Hepatocyte (in vitro differentiated cells): ENCODE measurements at regions not wholly inside any gene's neighbourhood (a gene's known extent, or its start where the extent isn't known, plus 50 kb on each side); places are given as distances from the start of the nearest gene placed in this dataset.

Experiments
- DNase-seq: peaks from one replicate; pipeline ENCODE4 v3.0.0-alpha.2; 2016; ENCODE audit warnings: low spot score
- H2AFZ ChIP-seq: fragments of 200-600 bp; sonication (generic); 2 replicates; pipeline ENCODE4 v1.6.0; 2016; ENCODE audit warnings: antibody characterized with exemption, mild to moderate bottlenecking
- H3K27ac ChIP-seq: fragments of 200-600 bp; sonication (generic); 2 replicates; pipeline ENCODE4 v1.5.1; 2016; ENCODE audit warnings: mild to moderate bottlenecking
- H3K27me3 ChIP-seq: fragments of 200-600 bp; sonication (generic); 2 replicates; pipeline ENCODE4 v1.6.1; 2016
- H3K36me3 ChIP-seq: fragments of 200-600 bp; sonication (generic); replicated peaks from 2 replicates; pipeline ENCODE4 v1.5.1; 2016; ENCODE audit warnings: low read depth; ENCODE audit not compliant: insufficient read depth
- H3K4me1 ChIP-seq: fragments of 200-600 bp; sonication (generic); 2 replicates; pipeline ENCODE4 v1.5.1; 2016; ENCODE audit warnings: mild to moderate bottlenecking, moderate library complexity; ENCODE audit not compliant: insufficient read depth
- H3K4me2 ChIP-seq: fragments of 200-600 bp; sonication (generic); 2 replicates; pipeline ENCODE4 v1.6.0; 2016
- H3K4me3 ChIP-seq: fragments of 200-600 bp; sonication (generic); 2 replicates; pipeline ENCODE4 v1.5.1; 2016; ENCODE audit warnings: mild to moderate bottlenecking
- H3K79me2 ChIP-seq: fragments of 200-600 bp; sonication (generic); 2 replicates; pipeline ENCODE4 v1.6.0; 2017; ENCODE audit warnings: mild to moderate bottlenecking
- H3K9me2 ChIP-seq: fragments of 200-600 bp; sonication (generic); replicated peaks from 2 replicates; pipeline ENCODE4 v1.6.0; 2017; ENCODE audit warnings: mild to moderate bottlenecking; ENCODE audit not compliant: insufficient read depth
- H3K9me3 ChIP-seq: fragments of 200-600 bp; sonication (generic); 2 replicates; pipeline ENCODE4 v1.5.1; 2016; ENCODE audit warnings: low read depth, mild to moderate bottlenecking
- H4K20me1 ChIP-seq: fragments of 200-600 bp; sonication (generic); 2 replicates; pipeline ENCODE4 v1.6.0; 2016; ENCODE audit warnings: mild to moderate bottlenecking; ENCODE audit not compliant: insufficient read depth, poor library complexity, severe bottlenecking
- CTCF ChIP-seq: fragments of 200-600 bp; sonication (generic); IDR thresholded peaks from 2 replicates; pipeline ENCODE4 v1.5.1; 2016; ENCODE audit warnings: antibody characterized with exemption, mild to moderate bottlenecking; ENCODE audit not compliant: poor library complexity
- EZH2 ChIP-seq: fragments of 200-600 bp; sonication (generic); IDR thresholded peaks from 2 replicates; pipeline ENCODE4 v1.6.1; 2016; ENCODE audit warnings: antibody characterized with exemption, mild to moderate bottlenecking, borderline replicate concordance
- EZH2phosphoT487 ChIP-seq: fragments of 200-600 bp; sonication (generic); IDR thresholded peaks from one replicate; pipeline ENCODE4 v1.6.1; 2018; ENCODE audit warnings: antibody characterized with exemption, mild to moderate bottlenecking, low read depth, moderate library complexity; ENCODE audit not compliant: unreplicated experiment, severe bottlenecking
- WGBS: methylation state at CpG from one replicate; pipeline ENCODE4 v1.1.6; 2016; ENCODE audit warnings: low lambda C conversion rate; ENCODE audit errors: missing lambda C conversion rate; 5-methylcytosine and 5-hydroxymethylcytosine counted together

GRCh38 chr22:48566741-48567140 is 1260.9 kb downstream of the BRD1 start:
- Histone ChIP-seq H3K4me2 (no peak overlapping the region), H3K27ac (no peak overlapping the region), H3K4me3 (no peak overlapping the region), H4K20me1 (no peaks in the 10 kb centered on the region), H3K9me2 (no peaks in the 10 kb centered on the region), H3K4me1 (no peaks in the 10 kb centered on the region), H2AFZ (no peak overlapping the region), H3K9me3 (peaks cover 9% of the 10 kb centered on the region), H3K27me3 (no peaks in the 10 kb centered on the region), H3K79me2 (no peaks in the 10 kb centered on the region), H3K36me3 (no peaks in the 10 kb centered on the region)
- TF ChIP-seq CTCF, result no peak
- TF ChIP-seq EZH2, result no peak
- TF ChIP-seq EZH2phosphoT487, result no peak
- WGBS, result 80% methylated on average over 13 of the region's 13 CpGs
- DNase-seq, result no peak

- no peaks in the 10 kb centered on the region for H3K9me2 ChIP-seq
- H3K9me3 ChIP-seq, result peaks cover 8% of the 10 kb centered on the region
- H3K27ac ChIP-seq, result no peak overlapping the region
- DNase-seq, result no peak
- H4K20me1 ChIP-seq, result no peaks in the 10 kb centered on the region
- WGBS, result 100% methylated on average over 3 of the region's 3 CpGs
- no peak for TF ChIP-seq EZH2
- no peak for TF ChIP-seq EZH2phosphoT487
- TF ChIP-seq CTCF, result no peak
- no peaks in the 10 kb centered on the region for H3K4me1 ChIP-seq
- H3K4me2 ChIP-seq, result no peak overlapping the region
- H3K36me3 ChIP-seq, result no peaks in the 10 kb centered on the region
- H3K27me3 ChIP-seq, result no peaks in the 10 kb centered on the region
- H2AFZ ChIP-seq, result no peak overlapping the region
- H3K79me2 ChIP-seq, result no peaks in the 10 kb centered on the region
- H3K4me3 ChIP-seq, result no peak overlapping the region
These were observed 1261.7 kb downstream of the BRD1 start for GRCh38 chr22:48565901-48566501.

- Histone ChIP-seq H3K9me2 (no peaks in the 10 kb centered on the region), H3K79me2 (no peaks in the 10 kb centered on the region), H2AFZ (no peak overlapping the region), H4K20me1 (no peaks in the 10 kb centered on the region), H3K4me2 (no peak overlapping the region), H3K9me3 (no peaks in the 10 kb centered on the region), H3K36me3 (no peaks in the 10 kb centered on the region), H3K27ac (no peak overlapping the region), H3K4me1 (no peaks in the 10 kb centered on the region), H3K27me3 (no peaks in the 10 kb centered on the region), H3K4me3 (no peak overlapping the region)
- 92% methylated on average over 10 of the region's 10 CpGs for WGBS
- TF ChIP-seq EZH2, result no peak
- no peak for TF ChIP-seq CTCF
- TF ChIP-seq EZH2phosphoT487, result no peak
- DNase-seq, result no peak
These were observed 1262.7 kb downstream of the BRD1 start for GRCh38 chr22:48564995-48565394.

GRCh38 chr22:48563966-48564330 is 1263.7 kb downstream of the BRD1 start:
- 95% methylated on average over 17 of the region's 17 CpGs for WGBS
- no peaks in the 10 kb centered on the region for H3K27me3 ChIP-seq
- no peak overlapping the region for H3K4me3 ChIP-seq
- no peak overlapping the region for H3K27ac ChIP-seq
- no peak for TF ChIP-seq CTCF
- TF ChIP-seq EZH2phosphoT487, result no peak
- no peak for TF ChIP-seq EZH2
- H2AFZ ChIP-seq, result no peak overlapping the region
- H4K20me1 ChIP-seq, result no peaks in the 10 kb centered on the region
- no peaks in the 10 kb centered on the region for H3K36me3 ChIP-seq
- no peaks in the 10 kb centered on the region for H3K9me2 ChIP-seq
- H3K4me1 ChIP-seq, result no peaks in the 10 kb centered on the region
- H3K9me3 ChIP-seq, result no peaks in the 10 kb centered on the region
- no peaks in the 10 kb centered on the region for H3K79me2 ChIP-seq
- H3K4me2 ChIP-seq, result no peak overlapping the region
- DNase-seq, result no peak
